ENCODE measurements at regions not wholly inside any gene's neighbourhood (a gene's known extent, or its start where the extent isn't known, plus 50 kb on each side); places are given as distances from the start of the nearest gene placed in this dataset.
A peak's percentile ranks its signal among the peaks of the same experiment; 100 is the strongest.

DNA sequence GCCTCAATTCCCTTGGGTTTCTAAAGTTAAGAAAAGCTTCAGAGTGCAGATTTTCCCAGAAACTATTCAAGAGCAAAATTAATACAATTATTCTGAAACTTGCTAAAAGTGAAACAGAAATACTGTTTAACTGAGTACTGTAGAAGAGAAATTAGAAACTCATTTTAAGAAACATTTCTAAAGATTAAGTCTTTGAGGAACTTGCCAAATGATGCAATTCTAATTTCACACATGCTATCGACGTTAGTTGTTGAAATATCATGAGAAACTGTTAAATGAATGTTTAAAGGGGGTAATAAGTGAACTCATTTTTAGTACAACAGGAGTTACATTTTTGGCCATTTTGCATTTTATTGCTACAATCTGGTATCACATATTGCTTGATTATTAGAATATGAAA lies 125.3 kb upstream of the MAOA start:
- H3K27ac ChIP-seq (ENCODE audit: low read depth in 1 of 2, low read length in 1 of 2): no peak overlapping the region
- WGBS: 89% methylated on average over 2 of the region's 2 CpGs
- no peaks in the 10 kb centered on the region for H3K36me3 ChIP-seq (ENCODE audit: control insufficient read depth in 2 of 2, insufficient read depth in 2 of 2, low read length in 1 of 2)
- H3K4me1 ChIP-seq (ENCODE audit: control insufficient read depth in 2 of 2, insufficient read depth in 2 of 2, low read length in 2 of 2): no peaks in the 10 kb centered on the region
- H3K27me3 ChIP-seq (ENCODE audit: control insufficient read depth in 2 of 2, insufficient read depth in 1 of 2, low read length in 1 of 2): no peaks in the 10 kb centered on the region
- DNase-seq (ENCODE audit: low read depth in 6 of 9, low spot score in 9 of 9): no peak
- H3K4me3 ChIP-seq (ENCODE audit: low read length in 2 of 2): no peak overlapping the region
- no peaks in the 10 kb centered on the region for H3K9me3 ChIP-seq (ENCODE audit: control insufficient read depth in 2 of 2, insufficient read depth in 1 of 2, low read length in 1 of 2)

DNA sequence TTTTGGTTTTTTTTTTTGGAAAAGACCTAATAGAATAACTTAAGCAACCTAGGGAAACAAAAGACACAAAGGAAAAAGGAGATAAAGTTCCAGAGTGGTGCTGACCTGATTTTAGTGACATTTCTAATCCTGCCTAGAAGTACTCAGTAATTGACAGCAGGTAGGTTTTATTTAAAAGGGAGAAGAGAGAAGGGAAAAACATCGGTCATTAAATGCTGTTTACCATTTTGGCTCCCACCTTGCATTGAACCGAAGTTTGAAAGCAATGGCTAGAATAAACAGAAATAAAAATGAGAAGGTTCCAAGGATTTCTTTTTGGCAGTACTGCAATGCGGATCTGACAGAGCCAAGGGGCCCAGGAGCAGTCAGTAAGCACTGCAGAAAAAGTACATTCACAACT lies 115.8 kb upstream of the MAOA start:
- 95% methylated on average over 3 of the region's 3 CpGs for WGBS
- DNase-seq (ENCODE audit: low read depth in 6 of 9, low spot score in 9 of 9): no peak

DNA sequence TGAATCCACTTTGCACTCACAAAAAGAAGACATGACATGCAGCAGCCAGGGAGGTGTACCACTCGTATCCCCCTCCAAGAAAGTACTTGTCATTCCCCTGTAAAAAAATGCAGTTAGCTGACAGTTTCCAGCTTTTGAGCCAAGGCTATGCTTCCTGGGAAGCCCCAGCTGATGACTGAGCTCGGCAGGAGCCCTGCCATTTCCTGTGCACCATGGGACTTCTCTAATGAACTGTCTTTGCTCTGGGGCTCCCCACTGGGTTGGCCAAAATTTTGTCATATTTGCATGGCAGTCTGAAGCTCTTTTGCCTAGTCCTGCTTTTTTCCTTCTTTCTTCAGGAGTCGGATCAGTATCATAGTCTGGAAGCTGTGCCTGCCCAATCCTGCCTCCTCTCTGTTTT lies 104.5 kb upstream of the MAOA start:
- Histone ChIP-seq H3K27me3 (ENCODE audit: control insufficient read depth in 2 of 2, insufficient read depth in 1 of 2, low read length in 1 of 2) (no peaks in the 10 kb centered on the region), H3K4me1 (ENCODE audit: control insufficient read depth in 2 of 2, insufficient read depth in 2 of 2, low read length in 2 of 2) (no peaks in the 10 kb centered on the region), H3K27ac (ENCODE audit: low read depth in 1 of 2, low read length in 1 of 2) (no peak overlapping the region), H3K9me3 (ENCODE audit: control insufficient read depth in 2 of 2, insufficient read depth in 1 of 2, low read length in 1 of 2) (no peaks in the 10 kb centered on the region), H3K36me3 (ENCODE audit: control insufficient read depth in 2 of 2, insufficient read depth in 2 of 2, low read length in 1 of 2) (no peaks in the 10 kb centered on the region), H3K4me3 (ENCODE audit: low read length in 2 of 2) (no peak overlapping the region)
- no peak for DNase-seq (ENCODE audit: low read depth in 6 of 9, low spot score in 9 of 9)
- WGBS: 60% methylated on average over 3 of the region's 3 CpGs

More for the DNA sequence above, 115.8 kb upstream of the MAOA start:
- Histone ChIP-seq H3K4me1 (ENCODE audit: control insufficient read depth in 2 of 2, insufficient read depth in 2 of 2, low read length in 2 of 2) (no peaks in the 10 kb centered on the region), H3K9me3 (ENCODE audit: control insufficient read depth in 2 of 2, insufficient read depth in 1 of 2, low read length in 1 of 2) (no peaks in the 10 kb centered on the region), H3K36me3 (ENCODE audit: control insufficient read depth in 2 of 2, insufficient read depth in 2 of 2, low read length in 1 of 2) (no peaks in the 10 kb centered on the region), H3K27ac (ENCODE audit: low read depth in 1 of 2, low read length in 1 of 2) (no peak overlapping the region), H3K4me3 (ENCODE audit: low read length in 2 of 2) (no peak overlapping the region), H3K27me3 (ENCODE audit: control insufficient read depth in 2 of 2, insufficient read depth in 1 of 2, low read length in 1 of 2) (no peaks in the 10 kb centered on the region)

DNA sequence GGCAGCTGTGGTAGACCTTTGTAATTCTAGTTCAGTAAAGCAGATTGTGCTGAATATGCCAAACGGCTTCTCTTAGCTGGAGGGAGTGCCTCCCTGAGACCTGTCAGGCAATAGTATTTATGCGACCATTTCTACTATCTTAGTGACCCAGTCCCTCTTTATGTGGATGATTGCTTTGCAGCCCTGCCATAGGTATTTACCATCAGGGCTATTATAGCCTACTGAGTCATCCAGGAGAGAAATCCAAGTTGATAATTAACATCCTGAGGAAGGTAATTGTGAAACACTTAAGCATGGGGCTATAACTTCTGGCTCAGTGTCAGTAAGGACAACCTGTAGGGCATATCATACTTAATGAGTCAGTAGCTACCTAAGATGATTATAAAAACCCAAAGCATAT lies 103.9 kb upstream of the MAOA start:
- WGBS: 83% methylated on average over 2 of the region's 2 CpGs

DNA sequence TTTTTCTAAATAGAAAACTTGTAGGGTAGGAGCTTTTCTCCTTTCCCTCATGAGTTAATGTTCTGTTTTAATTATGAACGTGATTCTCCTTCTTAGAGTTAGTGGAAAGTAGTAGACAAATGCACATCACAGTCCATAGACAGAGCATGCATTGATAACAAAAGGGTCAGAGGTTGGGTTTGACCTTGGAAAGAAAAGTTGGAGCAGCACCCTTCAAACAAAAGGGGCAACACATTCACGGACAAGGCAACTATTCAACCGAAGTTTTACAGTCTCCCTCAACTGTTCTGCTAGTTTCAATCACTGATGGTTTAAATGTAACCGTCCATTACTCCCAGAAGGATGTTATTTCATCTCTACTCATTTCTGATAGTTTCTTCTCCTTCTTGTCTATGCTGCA lies 103.4 kb upstream of the MAOA start:
- Histone ChIP-seq H3K27me3 (ENCODE audit: control insufficient read depth in 2 of 2, insufficient read depth in 1 of 2, low read length in 1 of 2) (no peaks in the 10 kb centered on the region), H3K4me1 (ENCODE audit: control insufficient read depth in 2 of 2, insufficient read depth in 2 of 2, low read length in 2 of 2) (peaks cover 0 to 2% of the 10 kb centered on the region in 2 donors), H3K9me3 (ENCODE audit: control insufficient read depth in 2 of 2, insufficient read depth in 1 of 2, low read length in 1 of 2) (no peaks in the 10 kb centered on the region), H3K27ac (ENCODE audit: low read depth in 1 of 2, low read length in 1 of 2) (no peak overlapping the region), H3K4me3 (ENCODE audit: low read length in 2 of 2) (no peak overlapping the region), H3K36me3 (ENCODE audit: control insufficient read depth in 2 of 2, insufficient read depth in 2 of 2, low read length in 1 of 2) (no peaks in the 10 kb centered on the region)
- 96% methylated on average over 4 of the region's 4 CpGs for WGBS
- no peak for DNase-seq (ENCODE audit: low read depth in 6 of 9, low spot score in 9 of 9)

More for the DNA sequence above, 103.9 kb upstream of the MAOA start:
- Histone ChIP-seq H3K36me3 (ENCODE audit: control insufficient read depth in 2 of 2, insufficient read depth in 2 of 2, low read length in 1 of 2) (no peaks in the 10 kb centered on the region), H3K9me3 (ENCODE audit: control insufficient read depth in 2 of 2, insufficient read depth in 1 of 2, low read length in 1 of 2) (no peaks in the 10 kb centered on the region), H3K27me3 (ENCODE audit: control insufficient read depth in 2 of 2, insufficient read depth in 1 of 2, low read length in 1 of 2) (no peaks in the 10 kb centered on the region), H3K4me3 (ENCODE audit: low read length in 2 of 2) (no peak overlapping the region), H3K27ac (ENCODE audit: low read depth in 1 of 2, low read length in 1 of 2) (no peak overlapping the region), H3K4me1 (ENCODE audit: control insufficient read depth in 2 of 2, insufficient read depth in 2 of 2, low read length in 2 of 2) (no peaks in the 10 kb centered on the region)
- no peak for DNase-seq (ENCODE audit: low read depth in 6 of 9, low spot score in 9 of 9)

DNA sequence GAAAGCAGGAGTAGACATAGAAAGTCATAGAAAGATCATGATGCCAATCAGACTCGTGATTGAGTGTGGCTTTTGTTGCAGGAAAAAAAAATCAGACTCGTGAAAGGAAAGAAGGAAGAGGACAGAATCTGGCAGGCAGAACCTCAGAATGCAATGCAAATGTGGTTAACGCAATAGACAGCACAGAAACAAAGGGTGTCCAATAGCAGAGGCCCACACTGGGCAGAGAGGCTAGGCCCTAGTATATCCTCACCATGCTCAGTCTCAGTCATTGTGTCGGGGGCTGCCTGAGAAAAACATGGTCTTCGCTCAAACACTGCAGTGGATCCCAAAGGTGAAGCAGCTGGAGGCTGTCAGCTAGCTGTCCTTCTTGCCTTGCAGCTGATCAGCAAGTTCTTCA lies 102.8 kb upstream of the MAOA start:
- H3K36me3 ChIP-seq (ENCODE audit: control insufficient read depth in 2 of 2, insufficient read depth in 2 of 2, low read length in 1 of 2): no peaks in the 10 kb centered on the region
- peaks cover 0 to 2% of the 10 kb centered on the region in 2 donors for H3K4me1 ChIP-seq (ENCODE audit: control insufficient read depth in 2 of 2, insufficient read depth in 2 of 2, low read length in 2 of 2)
- H3K27ac ChIP-seq (ENCODE audit: low read depth in 1 of 2, low read length in 1 of 2): no peak overlapping the region
- 84% methylated on average over 5 of the region's 5 CpGs for WGBS
- no peak overlapping the region for H3K4me3 ChIP-seq (ENCODE audit: low read length in 2 of 2)
- H3K27me3 ChIP-seq (ENCODE audit: control insufficient read depth in 2 of 2, insufficient read depth in 1 of 2, low read length in 1 of 2): no peaks in the 10 kb centered on the region
- DNase-seq (ENCODE audit: low read depth in 6 of 9, low spot score in 9 of 9): no peak
- H3K9me3 ChIP-seq (ENCODE audit: control insufficient read depth in 2 of 2, insufficient read depth in 1 of 2, low read length in 1 of 2): no peaks in the 10 kb centered on the region

DNA sequence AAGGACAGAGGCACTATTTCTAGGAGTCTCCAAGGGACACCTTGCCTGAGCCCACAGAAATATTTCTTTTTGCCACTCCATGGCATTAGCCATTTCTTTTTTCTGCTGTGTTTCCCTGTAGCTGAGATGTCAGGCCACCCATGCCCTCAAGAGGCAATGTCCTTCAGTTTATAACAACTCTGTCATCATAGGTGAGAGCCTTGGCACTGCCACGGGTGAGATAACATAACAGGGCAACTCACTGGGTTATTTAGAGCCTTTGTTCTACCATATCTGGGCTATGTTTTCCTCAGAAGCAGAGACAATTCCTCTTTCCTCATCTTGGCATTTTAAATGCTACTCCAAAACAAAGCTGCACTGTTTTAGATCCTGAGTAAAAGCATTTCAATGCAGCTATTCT lies 99.9 kb upstream of the MAOA start:
- Histone ChIP-seq H3K27me3 (ENCODE audit: control insufficient read depth in 2 of 2, insufficient read depth in 1 of 2, low read length in 1 of 2) (no peaks in the 10 kb centered on the region), H3K4me1 (ENCODE audit: control insufficient read depth in 2 of 2, insufficient read depth in 2 of 2, low read length in 2 of 2) (peaks cover 0 to 2% of the 10 kb centered on the region in 2 donors), H3K4me3 (ENCODE audit: low read length in 2 of 2) (no peak overlapping the region), H3K9me3 (ENCODE audit: control insufficient read depth in 2 of 2, insufficient read depth in 1 of 2, low read length in 1 of 2) (no peaks in the 10 kb centered on the region), H3K27ac (ENCODE audit: low read depth in 1 of 2, low read length in 1 of 2) (no peak overlapping the region), H3K36me3 (ENCODE audit: control insufficient read depth in 2 of 2, insufficient read depth in 2 of 2, low read length in 1 of 2) (no peaks in the 10 kb centered on the region)
- no peak for DNase-seq (ENCODE audit: low read depth in 6 of 9, low spot score in 9 of 9)
- WGBS: 82% methylated on average over 1 of the region's 1 CpG

DNA sequence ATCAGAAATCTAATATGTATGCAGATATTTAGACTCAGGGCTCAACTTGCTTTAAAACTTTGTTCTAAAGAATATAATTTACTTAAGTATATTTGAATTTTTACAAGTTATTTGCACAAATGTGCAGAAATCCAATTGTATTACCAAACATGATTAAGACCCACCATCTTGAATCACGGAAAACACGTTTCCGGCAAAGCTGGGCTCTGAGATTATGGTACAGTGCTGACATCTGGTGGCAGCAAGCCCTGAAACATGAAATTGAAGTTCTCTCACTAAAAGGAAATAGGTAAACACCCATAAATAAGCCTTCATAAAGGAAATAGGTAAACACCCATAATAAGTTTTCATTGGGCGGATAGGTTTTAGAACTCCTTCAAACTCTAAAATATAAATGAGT lies 98.3 kb upstream of the MAOA start:
- no peak overlapping the region for H3K27ac ChIP-seq (ENCODE audit: low read depth in 1 of 2, low read length in 1 of 2)
- DNase-seq (ENCODE audit: low read depth in 6 of 9, low spot score in 9 of 9): peak; percentile 29 to 84 (median 53)
- no peaks in the 10 kb centered on the region for H3K9me3 ChIP-seq (ENCODE audit: control insufficient read depth in 2 of 2, insufficient read depth in 1 of 2, low read length in 1 of 2)
- peaks cover 0 to 2% of the 10 kb centered on the region in 2 donors for H3K4me1 ChIP-seq (ENCODE audit: control insufficient read depth in 2 of 2, insufficient read depth in 2 of 2, low read length in 2 of 2)
- H3K4me3 ChIP-seq (ENCODE audit: low read length in 2 of 2): no peak overlapping the region
- H3K36me3 ChIP-seq (ENCODE audit: control insufficient read depth in 2 of 2, insufficient read depth in 2 of 2, low read length in 1 of 2): no peaks in the 10 kb centered on the region
- no peaks in the 10 kb centered on the region for H3K27me3 ChIP-seq (ENCODE audit: control insufficient read depth in 2 of 2, insufficient read depth in 1 of 2, low read length in 1 of 2)
- 17% methylated on average over 4 of the region's 4 CpGs for WGBS

DNA sequence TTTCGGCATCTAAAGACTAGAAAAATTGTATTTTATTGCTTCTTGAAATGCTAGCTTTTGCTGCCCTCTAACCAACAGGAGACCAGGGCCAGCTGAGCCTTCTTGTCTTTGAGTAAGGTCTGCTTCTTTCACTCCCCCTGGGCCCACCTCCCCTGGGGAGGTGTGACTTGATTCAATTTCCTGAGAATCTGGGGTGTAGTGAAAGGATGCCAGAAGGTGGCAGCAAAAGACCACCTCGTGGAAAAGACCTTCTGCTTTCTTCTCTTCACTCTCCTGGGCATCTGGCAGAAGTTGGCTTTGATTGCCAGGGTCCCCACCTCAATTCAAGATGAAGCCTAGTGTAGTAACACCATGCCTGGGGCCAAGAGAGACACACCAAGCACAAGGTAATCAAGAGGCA lies 96.5 kb upstream of the MAOA start:
- peak in 8 of 9 donors; percentile 23 to 76 (median 44) for DNase-seq (ENCODE audit: low read depth in 6 of 9, low spot score in 9 of 9)
- H3K27ac ChIP-seq (ENCODE audit: low read depth in 1 of 2, low read length in 1 of 2): no peak overlapping the region
- no peaks in the 10 kb centered on the region for H3K36me3 ChIP-seq (ENCODE audit: control insufficient read depth in 2 of 2, insufficient read depth in 2 of 2, low read length in 1 of 2)
- no peak overlapping the region for H3K4me3 ChIP-seq (ENCODE audit: low read length in 2 of 2)
- WGBS: 48% methylated on average over 2 of the region's 2 CpGs
- no peaks in the 10 kb centered on the region for H3K27me3 ChIP-seq (ENCODE audit: control insufficient read depth in 2 of 2, insufficient read depth in 1 of 2, low read length in 1 of 2)
- peaks cover 0 to 2% of the 10 kb centered on the region in 2 donors for H3K4me1 ChIP-seq (ENCODE audit: control insufficient read depth in 2 of 2, insufficient read depth in 2 of 2, low read length in 2 of 2)
- H3K9me3 ChIP-seq (ENCODE audit: control insufficient read depth in 2 of 2, insufficient read depth in 1 of 2, low read length in 1 of 2): no peaks in the 10 kb centered on the region
